GM18861 (cell line): ENCODE measurements at regions not wholly inside any gene's neighbourhood (a gene's known extent, or its start where the extent isn't known, plus 50 kb on each side); places are given as distances from the start of the nearest gene placed in this dataset.
"Not testable (repeated sequence)": the region's sequence is repeated elsewhere in the genome, so short reads cannot be mapped to it uniquely, and the experiment has no call there.

Experiments
- ATAC-seq: cut with Tn5 transposase; IDR thresholded peaks from one replicate; pipeline ENCODE4 v1.9.1; 2021; ENCODE audit not compliant: unreplicated experiment

DNA sequence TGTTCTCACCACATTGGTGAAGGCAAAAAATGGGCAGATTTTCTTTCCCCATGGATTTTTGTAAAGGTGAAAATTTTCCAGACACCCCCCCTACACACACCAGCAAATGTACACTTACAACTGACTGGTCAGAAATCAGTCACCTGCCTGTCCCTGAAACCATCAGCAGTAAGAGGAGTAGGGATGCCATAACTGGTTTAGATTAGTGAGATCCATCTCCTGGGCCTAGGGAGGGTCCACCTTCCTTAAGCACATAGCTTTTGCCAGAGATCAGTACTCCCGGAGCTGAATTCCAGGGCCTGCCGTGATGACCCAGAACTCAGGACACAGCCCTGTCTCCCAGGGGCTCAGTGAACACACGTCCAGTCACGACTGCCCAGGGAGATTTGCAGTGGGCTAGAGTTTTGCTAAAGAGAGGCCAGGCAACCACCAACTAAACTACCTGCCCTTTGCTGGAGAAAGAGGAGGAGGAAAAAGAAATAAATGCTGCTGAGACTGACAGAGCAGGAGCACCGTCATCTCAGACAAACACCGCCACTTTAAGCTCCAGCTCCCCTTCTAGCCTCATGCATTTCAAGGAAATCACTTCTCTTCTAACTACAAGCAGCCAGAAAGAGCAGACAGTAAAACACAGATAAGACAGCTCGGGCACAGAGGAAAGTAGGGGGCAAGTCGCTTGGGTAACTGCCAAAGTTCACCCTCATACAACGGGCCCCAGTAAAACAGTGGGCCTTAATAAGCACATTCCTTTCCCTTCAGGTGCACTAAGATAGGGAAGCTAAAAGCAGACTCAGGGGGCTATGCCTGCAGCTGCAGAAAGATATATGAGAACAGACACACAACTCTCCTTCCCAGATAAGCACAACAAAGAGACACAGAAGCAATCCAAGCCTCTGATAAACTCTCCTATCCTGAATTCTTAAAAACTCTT lies 82.6 kb upstream of the SPTLC3 start:
- ATAC-seq, result no peak

DNA sequence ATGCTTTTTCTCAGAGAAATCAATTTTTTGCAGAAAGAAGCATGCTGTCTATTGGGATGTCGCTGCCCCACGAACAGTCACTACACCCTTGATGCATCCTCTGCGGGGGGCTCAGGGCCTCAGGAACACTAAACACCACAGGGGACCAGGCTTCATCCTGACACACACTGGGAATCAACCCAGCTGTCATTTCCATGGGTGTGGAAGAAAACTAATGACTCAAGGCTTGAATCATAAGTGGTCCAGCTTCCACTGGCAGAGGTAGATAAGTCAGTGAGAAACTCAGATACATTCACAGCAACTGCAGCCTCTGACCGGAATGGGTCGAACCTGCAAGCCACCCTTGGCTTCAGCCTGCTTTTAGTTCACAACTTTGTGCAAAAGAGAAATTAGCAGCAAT lies 81.3 kb upstream of the SPTLC3 start:
- ATAC-seq, result no peak

DNA sequence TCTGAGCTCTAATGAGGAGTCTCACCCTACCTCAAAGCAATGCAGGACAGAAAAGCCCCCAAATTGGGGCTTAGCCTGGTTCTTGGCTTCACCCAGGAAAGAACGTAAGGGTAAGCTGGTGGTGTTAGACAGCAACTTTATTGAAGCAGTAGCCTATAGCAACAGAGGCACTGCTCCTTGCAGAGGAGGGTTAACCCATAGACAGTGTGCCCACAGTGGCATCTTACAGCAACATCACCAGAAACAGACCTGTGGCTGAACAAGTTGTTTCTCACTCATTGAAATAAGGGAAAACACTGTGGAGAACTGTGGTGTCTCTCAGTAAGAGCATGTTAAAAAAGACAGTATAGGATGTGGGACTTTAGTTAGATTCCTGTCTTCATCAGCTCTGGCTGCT lies 80.4 kb upstream of the SPTLC3 start:
- no peak for ATAC-seq

DNA sequence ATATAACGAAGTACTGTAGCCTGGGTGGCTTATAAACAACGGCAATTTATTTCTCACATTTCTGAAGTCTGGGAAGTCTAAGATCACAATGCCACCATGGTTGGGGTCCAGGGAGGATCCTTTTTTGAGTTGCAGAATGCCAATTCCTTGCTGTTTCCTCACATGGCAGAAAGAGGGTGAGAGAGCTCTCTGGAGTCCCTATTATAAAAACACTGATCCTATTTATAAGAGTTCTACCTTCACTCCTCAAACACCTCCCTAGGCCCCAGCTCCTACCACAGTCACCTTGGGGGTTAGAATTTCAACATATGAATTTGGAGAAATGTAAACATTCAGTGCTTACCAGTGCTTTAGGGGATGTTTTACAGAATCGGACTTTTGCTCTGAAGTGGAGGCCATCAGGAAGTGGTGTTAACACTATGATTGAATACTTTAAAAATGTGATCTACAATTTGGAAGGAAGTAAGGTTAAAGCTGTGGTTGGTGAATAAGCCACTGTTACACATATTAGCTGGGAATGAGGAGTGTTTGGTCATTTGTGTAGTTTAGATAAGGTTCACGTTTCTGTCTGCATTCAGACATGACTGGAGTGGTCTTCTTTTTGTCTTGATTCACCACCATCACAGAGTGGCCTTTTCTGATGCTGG lies 79.9 kb upstream of the SPTLC3 start:
- ATAC-seq, result no peak

DNA sequence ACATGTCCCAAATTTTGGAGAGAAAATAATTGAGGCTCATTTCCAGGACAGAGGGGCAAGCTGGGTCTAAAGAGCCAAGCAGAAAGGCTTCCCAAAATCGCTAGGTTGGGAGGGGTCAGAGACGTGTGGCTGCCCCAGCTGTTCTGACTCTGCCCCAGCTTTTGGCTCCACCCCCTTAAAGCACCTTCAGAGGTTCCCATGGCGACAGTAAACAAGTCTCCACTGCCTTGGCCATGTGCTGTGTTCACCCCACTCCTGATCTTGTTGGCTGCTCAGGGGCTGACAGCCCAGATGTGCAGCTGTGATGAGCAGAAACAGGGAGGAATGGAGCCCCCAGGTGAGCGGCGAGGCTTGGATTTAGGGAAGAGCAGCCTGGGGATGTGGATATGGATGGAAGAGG lies 72.8 kb upstream of the SPTLC3 start:
- ATAC-seq, result no peak

DNA sequence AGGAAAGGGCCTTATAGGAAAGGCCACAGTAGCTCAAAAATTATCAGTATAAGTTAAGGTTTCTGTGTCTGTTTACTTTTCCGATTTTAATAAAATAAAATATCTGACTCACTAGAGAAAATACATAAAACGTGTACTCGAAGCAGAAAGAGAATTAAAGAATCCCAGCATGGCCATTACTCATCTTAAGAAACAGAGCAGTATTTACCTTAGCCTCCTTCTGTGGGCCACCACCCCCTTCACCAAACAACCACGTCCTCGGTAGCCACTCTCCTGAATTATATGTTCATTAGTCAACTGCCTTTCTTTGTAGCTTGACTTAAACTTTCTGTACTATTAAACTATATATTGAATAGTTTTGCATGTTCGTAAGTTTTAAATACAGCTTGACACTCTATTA lies 72.2 kb upstream of the SPTLC3 start:
- ATAC-seq, result no peak

DNA sequence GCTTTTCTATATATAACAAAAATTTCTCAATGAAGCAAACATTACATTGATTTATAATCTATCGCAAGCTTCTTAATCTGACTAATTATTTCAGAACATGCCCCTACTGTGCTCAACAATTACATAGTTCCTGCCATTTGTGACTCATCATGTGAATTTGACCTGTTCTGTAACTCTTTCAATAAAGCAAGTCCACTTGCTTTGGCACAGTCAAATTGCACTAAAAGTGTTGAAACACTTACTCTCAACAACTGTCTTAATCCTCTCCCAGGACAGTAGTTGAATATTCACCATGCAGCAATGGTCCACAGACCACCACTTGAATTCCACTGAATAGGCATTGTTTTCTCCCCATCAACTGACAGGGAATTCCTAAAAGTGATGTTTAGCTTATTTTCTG lies 67.7 kb upstream of the SPTLC3 start:
- no peak for ATAC-seq

DNA sequence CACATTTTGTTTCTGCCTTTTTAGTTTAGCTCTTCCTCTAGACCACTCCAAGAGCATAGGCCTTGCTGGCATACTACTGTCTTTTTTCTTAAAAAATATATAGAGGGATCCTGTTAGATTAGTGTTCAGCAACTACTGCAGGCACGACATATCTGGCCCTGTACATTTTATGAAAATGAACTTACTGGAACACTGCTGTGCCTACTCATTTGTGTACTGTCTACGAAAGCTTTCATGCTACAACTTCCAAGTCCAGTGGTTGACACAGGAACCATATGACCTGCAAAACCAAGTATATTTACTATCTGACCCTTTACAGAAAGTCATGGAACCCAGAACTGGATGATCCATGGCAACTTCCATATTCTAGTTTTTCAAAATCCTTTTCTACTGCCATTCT lies 66.6 kb upstream of the SPTLC3 start:
- ATAC-seq, result no peak

DNA sequence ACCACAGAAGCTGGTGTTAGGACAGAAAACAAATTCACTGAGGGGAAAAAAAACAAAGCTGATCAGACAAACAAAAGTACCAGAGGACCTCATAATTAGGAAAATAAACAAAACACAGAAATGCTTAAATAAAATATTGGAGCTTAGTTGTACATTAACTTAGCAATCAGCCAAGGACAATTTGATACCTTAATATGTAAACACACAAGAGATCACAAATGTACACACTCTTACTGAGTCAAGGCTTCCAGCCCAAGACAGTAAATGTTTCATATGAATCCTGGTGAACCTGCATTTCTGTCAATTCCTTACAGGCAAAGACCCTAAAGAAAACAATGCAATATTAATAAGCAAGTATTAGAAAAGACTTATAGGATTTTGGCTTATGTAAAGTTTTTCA lies 62.0 kb upstream of the SPTLC3 start:
- no peak for ATAC-seq

DNA sequence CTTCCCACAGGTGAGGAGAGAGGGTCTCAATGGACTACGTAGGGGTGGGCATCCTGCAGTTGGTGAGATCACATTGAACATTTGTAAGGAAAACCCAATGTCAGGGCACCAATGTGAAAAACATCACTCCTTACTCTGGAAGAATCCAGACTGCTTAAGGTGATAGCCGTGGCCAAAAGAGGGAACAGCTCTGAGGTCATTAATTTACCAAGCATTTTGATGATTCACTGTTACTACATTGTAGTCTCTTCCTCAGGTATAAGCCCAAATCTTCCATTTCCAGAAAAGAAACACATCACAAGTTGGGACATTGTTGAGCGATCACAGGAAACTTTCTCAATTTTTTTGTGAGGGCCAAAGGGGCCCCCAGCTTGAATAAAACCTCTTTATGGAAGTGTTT lies 61.1 kb upstream of the SPTLC3 start:
- no peak for ATAC-seq

DNA sequence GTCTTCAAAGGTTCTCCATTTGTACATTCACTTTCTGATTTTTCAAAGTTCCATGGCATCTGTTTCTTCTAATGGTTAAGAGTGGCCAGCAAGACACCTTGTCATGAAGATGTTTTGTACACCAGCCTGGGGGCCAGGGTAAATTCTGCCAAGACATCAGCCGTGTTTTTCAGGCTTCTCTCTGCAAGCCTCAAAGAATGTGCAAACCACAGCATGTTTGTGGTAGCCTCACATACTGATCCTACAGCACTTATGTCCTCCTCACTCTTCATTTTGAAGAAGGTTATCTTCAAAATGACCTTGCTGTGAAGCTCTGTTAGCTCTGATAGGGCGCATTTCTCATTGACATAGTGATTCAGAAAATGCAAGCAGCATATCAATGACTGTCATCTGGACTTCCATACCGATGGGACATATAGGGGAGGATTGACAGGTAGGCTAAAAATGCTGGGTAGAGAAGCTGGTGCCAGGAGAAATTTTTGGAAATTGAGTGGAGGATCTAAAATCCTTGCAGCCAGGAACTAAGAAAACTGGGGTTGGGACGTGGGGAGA lies 59.3 kb upstream of the SPTLC3 start:
- no peak for ATAC-seq

DNA sequence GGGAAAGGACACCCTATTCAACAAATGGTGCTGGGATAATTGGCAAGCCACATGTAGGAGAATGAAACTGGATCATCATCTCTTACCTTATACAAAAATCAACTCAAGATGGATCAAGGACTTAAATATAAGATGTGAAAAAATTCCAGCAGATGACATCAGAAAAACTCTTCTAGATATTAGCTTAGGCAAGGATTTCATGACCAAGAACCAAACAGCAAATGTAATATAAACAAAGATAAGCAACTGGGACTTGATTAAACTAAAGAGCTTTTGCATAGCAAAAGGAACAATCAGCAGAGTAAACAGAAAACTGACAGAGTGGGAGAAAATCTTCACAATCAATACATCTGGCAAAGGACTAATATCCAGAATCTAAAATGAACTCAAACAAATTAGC lies 54.5 kb upstream of the SPTLC3 start:
- ATAC-seq, result not testable (repeated sequence)

DNA sequence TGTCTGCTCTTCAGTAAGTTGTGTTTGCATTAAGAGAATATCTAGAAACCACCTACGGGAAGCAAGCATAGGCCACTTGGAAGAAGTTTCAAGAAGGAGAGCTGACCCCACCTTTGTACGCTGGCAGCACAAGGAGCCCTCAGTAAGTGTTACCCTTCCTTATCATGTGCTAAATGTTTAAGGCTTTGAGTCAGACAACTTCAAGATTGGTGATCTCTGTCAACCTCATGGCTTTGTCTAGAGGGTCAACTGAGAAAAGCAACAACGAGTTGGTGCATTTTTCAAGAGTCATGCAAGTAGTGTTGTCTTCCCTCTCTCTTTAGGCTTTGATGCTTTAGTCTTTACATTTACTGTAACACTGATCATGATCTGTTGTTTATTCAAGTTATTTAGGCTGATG lies 53.2 kb upstream of the SPTLC3 start:
- no peak for ATAC-seq

DNA sequence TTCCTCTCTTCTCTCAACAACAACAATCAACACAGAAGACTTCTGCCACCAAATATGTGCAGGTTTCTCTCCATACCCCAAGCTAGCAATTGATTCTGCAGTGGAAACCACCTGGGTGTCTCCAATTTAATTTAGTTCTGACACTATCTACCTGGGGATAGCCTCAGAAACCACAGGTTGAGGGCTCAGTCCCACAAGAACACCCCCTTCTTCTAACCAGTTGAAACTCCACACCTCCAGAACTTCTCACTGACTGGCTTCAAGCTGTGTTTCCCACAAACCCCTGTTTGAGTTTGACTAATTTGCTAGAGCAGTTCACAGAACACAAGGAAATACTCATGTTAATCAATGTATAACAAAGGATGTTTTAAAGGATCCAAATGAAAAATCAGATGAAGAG lies 52.5 kb upstream of the SPTLC3 start:
- ATAC-seq, result no peak

DNA sequence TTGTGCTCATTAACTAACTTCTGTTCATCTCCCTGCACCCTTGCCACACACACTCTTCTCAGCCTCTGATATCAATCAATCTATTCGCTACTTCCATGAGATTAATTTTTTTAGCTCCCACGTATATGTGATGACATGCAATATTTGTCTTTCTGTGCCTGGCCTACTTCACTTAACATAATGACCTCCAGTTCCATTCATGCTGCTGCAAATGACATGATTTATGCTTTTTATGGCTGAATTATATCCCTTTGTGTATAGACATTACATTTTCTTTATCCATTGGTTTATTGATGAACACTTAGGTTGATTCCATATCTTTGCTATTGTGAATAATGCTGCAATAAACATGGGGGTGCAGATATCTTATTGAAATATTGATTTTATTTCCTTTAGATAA lies 50.8 kb upstream of the SPTLC3 start:
- ATAC-seq, result no peak
